Fibroblast of lung (primary cell): ENCODE measurements at regions not wholly inside any gene's neighbourhood (a gene's known extent, or its start where the extent isn't known, plus 50 kb on each side); places are given as distances from the start of the nearest gene placed in this dataset.

Experiments
- DNase-seq, 2 donors: peaks; one replicate each; pipeline versions ENCODE4 v3.0.0 to v3.0.0-alpha.2; 2010; ENCODE audit warnings: low read depth in 2 of 2
- H2AFZ ChIP-seq: 2 replicates; pipeline ENCODE4 v1.5.1; 2012; ENCODE audit warnings: low read length, control low read depth, inconsistent platforms
- H3K27ac ChIP-seq: 2 replicates; pipeline ENCODE4 v1.5.1; 2011; ENCODE audit warnings: low read length, control low read depth; ENCODE audit not compliant: insufficient read depth
- H3K27me3 ChIP-seq: 2 replicates; pipeline ENCODE4 v1.5.1; 2011; ENCODE audit warnings: mild to moderate bottlenecking, low read length; ENCODE audit not compliant: control insufficient read depth, insufficient read depth
- H3K36me3 ChIP-seq: 2 replicates; pipeline ENCODE4 v1.5.1; 2011; ENCODE audit warnings: low read length; ENCODE audit not compliant: control insufficient read depth, insufficient read depth
- H3K4me1 ChIP-seq: 2 replicates; pipeline ENCODE4 v1.5.1; 2011; ENCODE audit warnings: low read length; ENCODE audit not compliant: control insufficient read depth, insufficient read depth; ENCODE audit errors: extremely low read depth
- H3K4me2 ChIP-seq: 2 replicates; pipeline ENCODE4 v1.5.1; 2011; ENCODE audit warnings: low read length, control low read depth; ENCODE audit not compliant: insufficient read depth; ENCODE audit errors: extremely low read depth
- H3K4me3 ChIP-seq, 4 experiments: fragments of 200-600 bp in 1 of 4; sonication (generic) in 1 of 4; replicated peaks in 1 of 4; 2 replicates each; pipeline ENCODE4 v1.5.1; 2011 to 2016; ENCODE audit warnings: low read length in 4 of 4, low read depth in 3 of 4, mild to moderate bottlenecking in 3 of 4, control low read depth in 2 of 4, inconsistent platforms in 1 of 4, mixed read lengths in 1 of 4; ENCODE audit not compliant: insufficient read depth in 1 of 4; ENCODE audit errors: control extremely low read depth in 1 of 4
- H3K79me2 ChIP-seq: 2 replicates; pipeline ENCODE4 v1.5.1; 2012; ENCODE audit warnings: mild to moderate bottlenecking, low read length, inconsistent platforms; ENCODE audit not compliant: control insufficient read depth, insufficient read depth
- H3K9ac ChIP-seq: 2 replicates; pipeline ENCODE4 v1.5.1; 2011; ENCODE audit warnings: mild to moderate bottlenecking, low read length, control low read depth; ENCODE audit not compliant: insufficient read depth
- H3K9me3 ChIP-seq: 2 replicates; pipeline ENCODE4 v1.5.1; 2012; ENCODE audit warnings: low read depth, low read length; ENCODE audit not compliant: control insufficient read depth, insufficient read depth
- H4K20me1 ChIP-seq: 2 replicates; pipeline ENCODE4 v1.5.1; 2011; ENCODE audit warnings: low read length; ENCODE audit not compliant: control insufficient read depth, insufficient read depth; ENCODE audit errors: extremely low read depth
- CTCF ChIP-seq, 2 donors: IDR thresholded peaks in 1 of 2; conservative IDR thresholded peaks in 1 of 2; 1 replicate in 1 of 2; 2 replicates in 1 of 2; pipeline ENCODE4 v1.5.1; 2011 to 2012; ENCODE audit warnings: low read length in 2 of 2, control low read depth in 1 of 2, inconsistent platforms in 1 of 2, low read depth in 1 of 2, mild to moderate bottlenecking in 1 of 2
- EZH2 ChIP-seq: IDR thresholded peaks from 2 replicates; pipeline ENCODE4 v1.5.1; 2012; ENCODE audit warnings: low read length, control low read depth, mild to moderate bottlenecking; ENCODE audit errors: missing control alignments

- H3K4me3 ChIP-seq: no peak overlapping the region
- no peaks in the 10 kb centered on the region for H3K4me1 ChIP-seq
- no peaks in the 10 kb centered on the region for H3K79me2 ChIP-seq
- TF ChIP-seq EZH2 (no peak), CTCF (conservative IDR thresholded peaks at IDR 0.05 in 1 of 2, IDR thresholded peaks at IDR 0.05 in 1 of 2; ENCODE audit: low read depth in 1 of 2, low read length in 2 of 2) (no peak)
- no peak overlapping the region for H3K4me2 ChIP-seq
- H4K20me1 ChIP-seq: no peaks in the 10 kb centered on the region
- H3K27ac ChIP-seq: no peak overlapping the region
- no peaks in the 10 kb centered on the region for H3K9me3 ChIP-seq
- peaks cover 6% of the 10 kb centered on the region for H3K27me3 ChIP-seq
- no peak overlapping the region for H3K9ac ChIP-seq
- H3K36me3 ChIP-seq: no peaks in the 10 kb centered on the region
- no peak for DNase-seq
- no peak overlapping the region for H2AFZ ChIP-seq
Observed at GRCh38 chr3:194972641-194973040, 287.0 kb downstream of the FAM43A start.

GRCh38 chr3:194973366-194974000 is 287.8 kb downstream of the FAM43A start:
- Histone ChIP-seq H3K4me3 (no peak overlapping the region), H3K36me3 (no peaks in the 10 kb centered on the region), H4K20me1 (no peaks in the 10 kb centered on the region), H3K9ac (no peak overlapping the region), H3K4me1 (no peaks in the 10 kb centered on the region), H3K9me3 (no peaks in the 10 kb centered on the region), H2AFZ (no peak overlapping the region), H3K79me2 (no peaks in the 10 kb centered on the region), H3K27ac (no peak overlapping the region), H3K27me3 (no peaks in the 10 kb centered on the region), H3K4me2 (no peak overlapping the region)
- DNase-seq: no peak
- TF ChIP-seq CTCF (conservative IDR thresholded peaks at IDR 0.05 in 1 of 2, IDR thresholded peaks at IDR 0.05 in 1 of 2; ENCODE audit: low read depth in 1 of 2, low read length in 2 of 2) (no peak), EZH2 (no peak)

GRCh38 chr3:194974468-194975135 is 288.9 kb downstream of the FAM43A start:
- Histone ChIP-seq H3K27me3 (no peaks in the 10 kb centered on the region), H3K36me3 (no peaks in the 10 kb centered on the region), H3K9ac (no peak overlapping the region), H3K4me3 (no peak overlapping the region), H3K4me2 (no peak overlapping the region), H4K20me1 (no peaks in the 10 kb centered on the region), H3K27ac (no peak overlapping the region), H3K79me2 (no peaks in the 10 kb centered on the region), H3K9me3 (no peaks in the 10 kb centered on the region), H3K4me1 (no peaks in the 10 kb centered on the region), H2AFZ (no peak overlapping the region)
- no peak for DNase-seq
- no peak for TF ChIP-seq CTCF (conservative IDR thresholded peaks at IDR 0.05 in 1 of 2, IDR thresholded peaks at IDR 0.05 in 1 of 2; ENCODE audit: low read depth in 1 of 2, low read length in 2 of 2)
- no peak for TF ChIP-seq EZH2
